Stimulated activated CD4-positive, alpha-beta T cell treated with anti-CD3 and anti-CD28 coated beads, Interleukin-4, amount 100 ng/mL, for 4 hours (primary cell): ENCODE measurements at regions not wholly inside any gene's neighbourhood (a gene's known extent, or its start where the extent isn't known, plus 50 kb on each side); places are given as distances from the start of the nearest gene placed in this dataset.
"Not testable (repeated sequence)": the region's sequence is repeated elsewhere in the genome, so short reads cannot be mapped to it uniquely, and the experiment has no call there.

Experiments used
- DNase-seq, 2 experiments: peaks; one replicate each; pipeline ENCODE4 v3.0.0-alpha.2; 2020

- no peak for DNase-seq
Measured at GRCh38 chr5:92977846-92978540, 603.0 kb downstream of the NR2F1-AS1 start.

DNA sequence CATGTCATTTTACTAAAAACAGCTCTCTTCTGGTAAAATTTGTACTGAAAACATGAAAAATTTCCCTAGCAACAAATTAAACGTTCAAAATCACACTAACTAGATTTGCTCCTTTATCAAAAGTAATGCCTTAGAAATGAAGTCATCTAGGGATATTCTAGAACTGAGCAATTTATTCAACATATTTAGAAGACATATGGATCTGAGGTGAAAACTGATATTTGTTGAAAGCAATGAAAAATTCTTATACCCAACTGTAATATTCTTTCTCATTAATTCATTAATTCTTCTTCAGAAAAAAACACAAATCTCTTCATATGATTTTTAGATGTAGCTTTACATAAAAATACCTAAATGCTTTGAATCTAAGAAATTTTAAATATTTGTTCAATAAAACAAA, 604.9 kb downstream of the NR2F1-AS1 start:
- no peak for DNase-seq

- no peak for DNase-seq
Measured at GRCh38 chr5:92969781-92970237, 611.2 kb downstream of the NR2F1-AS1 start.

DNA sequence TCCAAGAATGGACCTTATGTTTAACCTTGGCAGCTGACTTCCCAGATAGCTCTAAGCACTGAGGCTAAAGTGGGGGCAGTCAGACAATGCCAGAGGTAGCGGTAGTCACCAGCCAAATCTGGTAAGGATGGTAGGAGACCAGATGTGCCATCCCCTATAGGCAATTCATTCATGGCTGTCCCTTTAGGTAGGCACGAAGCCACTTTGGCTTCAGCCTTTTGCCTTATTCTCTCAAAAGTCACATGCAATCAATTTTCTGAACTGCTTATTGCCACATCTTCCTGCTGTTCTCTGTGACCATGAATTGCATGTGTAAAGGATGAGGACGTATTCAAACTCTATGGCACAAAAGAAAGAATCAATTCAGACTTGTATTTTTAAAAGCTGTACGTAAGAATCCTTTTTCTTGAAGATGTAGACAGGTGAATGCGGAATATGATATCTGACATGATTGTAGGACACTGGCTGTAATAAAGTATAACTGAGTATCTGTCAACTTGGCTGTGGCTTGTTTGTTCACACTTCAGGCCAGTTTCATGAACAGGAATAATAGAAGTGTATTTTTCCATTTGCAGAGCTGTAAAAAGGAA, 611.7 kb downstream of the NR2F1-AS1 start:
- DNase-seq: no peak

DNA sequence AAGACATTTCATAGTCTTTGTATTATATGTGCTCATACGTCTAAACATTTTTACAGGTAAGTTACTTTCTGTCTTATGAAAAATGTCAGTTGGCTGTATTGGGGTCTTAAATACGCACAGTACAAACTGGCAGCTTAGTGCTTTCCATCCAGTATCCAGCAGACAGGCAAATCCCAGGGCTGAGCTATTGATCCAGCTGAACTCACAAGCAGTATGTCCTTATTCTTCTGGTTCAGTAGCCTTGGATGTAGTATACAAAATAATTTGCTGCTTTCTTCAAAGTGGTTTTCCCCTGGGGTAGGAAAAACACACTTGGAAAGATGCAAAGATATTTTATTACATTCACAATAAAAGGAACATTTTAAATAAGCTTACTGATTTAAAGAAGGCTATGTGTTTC, 617.2 kb downstream of the NR2F1-AS1 start:
- no peak for DNase-seq

DNA sequence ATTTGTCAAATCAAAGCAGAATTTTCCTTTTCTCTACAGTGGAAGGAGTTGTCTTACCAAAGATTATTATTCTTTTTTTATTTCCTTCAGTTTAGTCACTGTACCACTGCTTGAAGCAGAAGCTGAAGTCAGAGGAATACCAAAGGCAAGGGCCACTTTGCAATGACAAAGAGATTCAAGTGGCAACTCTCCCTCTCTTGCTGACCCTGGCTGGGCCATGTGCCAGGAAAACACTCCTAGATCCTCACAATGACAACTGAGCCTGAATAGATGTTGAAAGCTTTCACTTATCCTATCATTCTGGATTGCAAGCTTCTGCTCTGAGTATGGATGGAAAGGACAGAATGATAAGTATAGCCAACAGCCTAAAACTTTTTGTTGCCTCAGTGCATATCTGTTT, 618.3 kb downstream of the NR2F1-AS1 start:
- DNase-seq: no peak

DNA sequence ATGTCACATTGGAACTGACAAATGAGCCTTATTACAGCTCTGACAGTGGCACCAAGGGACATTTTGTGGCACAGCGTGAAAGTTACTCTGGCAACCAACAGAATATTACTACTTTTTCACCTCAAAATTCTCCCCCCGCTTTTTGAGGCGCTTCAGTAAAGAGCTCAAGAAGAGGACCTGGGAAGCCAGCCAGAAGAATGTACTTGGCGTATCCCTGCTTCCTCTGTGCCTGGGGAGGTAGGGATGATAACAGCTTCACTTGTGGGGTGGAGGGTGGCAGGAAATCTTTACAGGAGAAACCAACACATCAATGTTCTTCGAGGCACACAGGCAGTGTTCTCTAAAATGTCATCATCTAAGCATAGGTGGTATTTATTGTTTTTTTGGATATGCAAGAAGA, 624.1 kb downstream of the NR2F1-AS1 start:
- DNase-seq: no peak

DNA sequence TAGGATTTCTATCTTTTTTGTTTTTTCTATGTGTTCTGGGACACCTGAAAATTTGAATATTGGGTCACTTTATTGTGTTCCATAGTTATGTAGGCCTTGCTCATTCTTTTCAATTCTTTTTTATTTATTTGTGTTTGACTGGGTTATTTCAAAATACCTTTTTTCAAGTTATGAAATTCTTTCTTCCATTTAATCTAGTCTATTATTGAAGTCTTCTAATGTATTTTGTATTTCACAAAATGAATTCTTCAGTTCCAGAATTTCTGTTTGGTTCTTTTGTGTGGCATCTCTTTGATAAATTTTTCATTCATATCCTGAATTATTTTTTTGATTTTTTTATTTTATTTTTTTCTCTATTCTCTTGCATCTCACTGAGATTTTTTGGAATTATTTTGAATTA, 628.8 kb downstream of the NR2F1-AS1 start:
- DNase-seq: no peak

- DNase-seq: no peak
Measured at GRCh38 chr5:92951746-92952145, 629.3 kb downstream of the NR2F1-AS1 start.

DNA sequence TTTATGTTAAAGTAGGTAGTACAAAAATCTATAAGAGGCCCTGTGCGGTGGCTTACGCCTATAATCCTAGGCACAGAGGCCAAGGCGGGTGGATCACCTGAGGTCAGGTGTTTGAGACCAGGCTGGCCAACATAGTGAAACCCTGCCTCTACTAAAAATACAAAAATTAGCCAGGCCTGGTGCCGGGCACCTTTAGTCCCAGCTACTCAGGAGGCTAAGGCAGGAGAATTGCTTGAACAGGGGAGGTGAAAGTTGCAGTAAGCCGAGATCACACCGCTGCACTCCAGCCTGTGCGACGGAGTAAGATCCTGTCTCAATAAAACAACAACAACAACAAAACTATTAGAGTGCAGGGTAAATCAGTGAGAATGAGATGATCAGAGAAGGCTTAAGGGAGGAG, 634.5 kb downstream of the NR2F1-AS1 start:
- no peak for DNase-seq

DNA sequence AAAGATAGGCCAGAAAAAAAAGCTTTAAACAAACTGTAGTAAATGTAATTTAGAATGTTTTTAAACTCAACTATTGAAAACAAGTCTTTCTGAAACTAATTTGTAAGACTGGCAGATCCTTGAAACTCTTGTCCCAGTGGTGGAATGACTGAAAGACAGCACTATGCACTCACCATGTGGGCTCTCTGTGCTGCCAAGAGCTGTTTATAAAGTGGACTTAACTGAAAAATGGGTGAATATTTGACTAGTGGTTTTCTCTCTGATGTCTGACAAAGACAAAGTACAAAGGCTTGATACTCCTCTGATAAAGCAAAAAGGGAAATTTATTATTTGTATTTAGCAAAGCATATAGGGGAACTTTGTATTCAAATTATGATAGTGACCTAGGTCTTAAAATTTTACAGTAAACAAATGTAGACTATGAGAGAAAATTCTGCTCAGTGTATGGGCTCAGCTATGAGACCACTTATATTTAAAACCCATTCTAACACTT, 635.4 kb downstream of the NR2F1-AS1 start:
- no peak for DNase-seq

GRCh38 chr5:92944903-92945604, 636.0 kb downstream of the NR2F1-AS1 start:
- no peak for DNase-seq

DNA sequence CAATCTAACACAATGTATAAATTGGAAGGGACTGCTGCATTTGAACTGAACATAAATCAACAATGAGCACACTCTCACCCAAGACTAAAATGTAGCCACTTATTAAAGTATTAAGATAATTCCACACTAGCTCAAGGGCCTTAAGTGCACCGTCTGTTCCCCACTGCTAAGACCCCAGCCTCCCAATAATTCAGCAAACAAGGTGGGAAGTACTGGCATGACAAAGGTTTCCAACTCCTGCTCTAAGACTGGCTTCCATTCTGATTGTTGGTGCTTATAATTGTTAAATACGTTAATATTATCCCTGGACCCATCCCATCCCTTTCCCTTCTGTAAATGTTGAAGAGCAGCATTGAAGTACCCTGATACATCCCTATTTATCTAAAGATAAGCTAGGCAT, 636.7 kb downstream of the NR2F1-AS1 start:
- no peak for DNase-seq

- DNase-seq: no peak
Measured at GRCh38 chr5:92942762-92943161, 638.3 kb downstream of the NR2F1-AS1 start.

GRCh38 chr5:92941806-92942205, 639.2 kb downstream of the NR2F1-AS1 start:
- no peak for DNase-seq

DNA sequence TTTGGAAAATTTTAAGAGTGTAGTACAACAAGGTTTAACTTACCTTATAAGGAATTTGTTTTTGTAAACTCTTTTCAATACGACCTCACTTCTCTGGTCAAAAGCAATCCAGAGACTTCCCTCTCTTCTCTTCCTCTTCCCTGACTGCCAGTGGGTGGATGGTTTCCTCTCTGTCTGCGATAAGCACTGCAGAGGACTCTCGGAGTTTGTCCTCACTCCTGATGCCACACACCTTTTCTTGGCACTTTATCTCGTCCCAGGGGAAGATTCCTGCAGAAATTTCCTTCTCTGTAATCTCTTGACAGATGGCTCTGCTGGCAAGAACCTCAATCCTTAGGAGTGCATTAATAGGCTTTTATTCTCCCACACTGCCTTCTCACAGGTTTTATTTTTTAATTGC, 641.6 kb downstream of the NR2F1-AS1 start:
- DNase-seq: no peak

DNA sequence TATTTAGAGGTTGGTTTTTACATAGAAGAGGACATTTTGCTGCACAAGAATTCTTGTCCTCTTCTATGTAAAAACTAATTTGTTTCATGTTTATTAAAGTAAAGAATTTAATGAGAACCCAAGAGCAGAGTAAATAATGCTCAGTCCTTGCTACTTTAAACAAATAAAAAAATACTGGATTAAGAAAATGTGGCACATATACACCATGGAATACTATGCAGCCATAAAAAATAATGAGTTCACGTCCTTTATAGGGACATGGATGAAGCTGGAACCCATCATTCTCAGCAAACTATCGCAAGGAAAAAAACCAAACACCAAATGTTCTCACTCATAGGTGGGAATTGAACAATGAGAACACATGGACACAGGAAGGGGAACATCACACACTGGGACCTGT, 643.6 kb downstream of the NR2F1-AS1 start:
- not testable (repeated sequence) for DNase-seq

DNA sequence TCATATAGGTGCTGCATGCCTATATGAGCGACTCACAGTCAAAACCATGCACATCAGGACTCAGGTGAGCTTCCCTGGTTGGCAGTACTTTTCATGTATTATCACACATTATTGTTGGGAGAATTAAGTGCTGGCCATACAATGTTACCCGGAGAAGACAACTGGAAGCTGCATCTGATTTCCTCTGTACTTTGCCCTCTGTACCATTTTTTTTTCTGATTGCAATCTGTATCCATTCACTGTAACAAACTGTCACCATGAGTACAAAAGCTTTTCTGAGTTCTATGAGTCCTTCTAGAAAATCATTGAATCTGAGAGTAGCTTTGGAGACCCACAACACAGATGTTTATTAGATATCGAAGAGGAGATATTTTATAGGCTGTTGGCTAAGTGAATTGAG, 651.0 kb downstream of the NR2F1-AS1 start:
- DNase-seq: no peak

GRCh38 chr5:92927291-92927778, 653.7 kb downstream of the NR2F1-AS1 start:
- DNase-seq: no peak

DNA sequence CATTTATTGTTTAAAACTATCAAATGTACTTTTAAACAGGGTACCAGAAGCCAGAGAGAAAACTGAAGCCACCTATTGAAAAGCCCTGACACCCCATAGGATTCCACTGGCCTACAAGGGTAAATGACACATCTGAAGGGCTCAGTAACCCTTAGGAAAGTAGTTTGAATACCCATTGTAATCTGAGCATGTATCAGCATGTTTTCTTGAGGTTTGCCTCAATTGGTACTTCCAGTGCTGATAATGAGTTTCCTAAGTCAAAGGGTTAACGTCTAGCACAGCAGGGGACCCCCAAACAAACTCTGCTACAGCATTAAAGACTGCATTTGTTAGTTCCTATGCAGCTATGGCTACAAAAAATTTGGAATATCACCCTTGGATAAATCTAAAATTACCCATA, 657.1 kb downstream of the NR2F1-AS1 start:
- no peak for DNase-seq

- no peak for DNase-seq
Measured at GRCh38 chr5:92922231-92922967, 658.6 kb downstream of the NR2F1-AS1 start.

DNA sequence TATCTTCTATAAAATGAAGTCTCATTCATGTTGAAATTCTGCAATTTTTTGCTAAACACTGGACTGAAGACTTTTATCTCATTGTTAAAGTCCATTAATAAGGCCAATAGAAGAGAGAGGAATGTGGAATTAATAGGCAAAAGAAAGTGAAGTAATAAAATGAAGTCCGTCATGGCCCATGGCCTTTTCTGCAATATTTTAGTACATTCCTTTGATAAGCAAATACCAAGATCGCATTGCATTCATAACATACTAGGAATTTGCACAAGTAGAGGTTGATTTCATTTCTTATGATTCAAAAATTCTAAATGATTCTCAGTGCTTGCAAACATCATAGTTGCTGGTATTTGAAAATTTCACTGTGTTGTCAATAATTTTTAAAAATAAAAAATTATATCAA, 664.0 kb downstream of the NR2F1-AS1 start:
- no peak for DNase-seq

GRCh38 chr5:92916036-92916435, 665.0 kb downstream of the NR2F1-AS1 start:
- DNase-seq: no peak
